ENCODE measurements at regions not wholly inside any gene's neighbourhood (a gene's known extent, or its start where the extent isn't known, plus 50 kb on each side); places are given as distances from the start of the nearest gene placed in this dataset.

DNA sequence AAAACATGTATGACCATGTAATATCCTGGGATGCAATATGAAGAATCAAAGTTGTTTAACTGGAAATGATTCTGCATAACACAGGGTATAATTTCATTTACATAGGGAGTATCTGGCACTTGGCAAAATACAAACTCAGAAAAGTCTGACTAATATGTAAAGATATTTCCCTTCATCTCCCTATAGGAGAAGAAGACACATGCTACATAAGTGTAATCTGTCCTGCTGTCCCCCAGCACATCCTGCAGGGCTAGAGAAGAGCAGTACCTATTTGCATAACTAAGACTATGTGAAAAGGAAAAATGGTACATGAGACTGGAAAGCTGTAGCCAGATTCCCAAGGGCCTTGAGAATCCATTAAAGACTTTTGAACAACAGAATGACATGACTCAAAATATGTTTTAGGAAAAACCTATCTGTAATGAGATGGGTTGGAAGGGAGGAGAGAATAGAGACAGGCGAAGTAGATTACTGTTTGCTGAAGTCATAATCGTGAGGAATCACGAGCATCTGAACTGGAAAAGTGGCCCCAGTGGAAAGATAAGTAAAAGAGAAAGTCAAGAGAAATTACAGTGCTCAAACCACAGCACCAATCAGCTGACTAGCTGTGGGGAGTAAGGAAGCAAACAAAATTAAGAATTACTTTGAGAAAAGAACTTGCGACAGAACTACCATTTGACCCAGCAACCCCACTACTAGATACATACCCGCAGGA is 155.1 kb upstream of the HMGA2 start:
- 90% methylated on average over 5 of the region's 5 CpGs for WGBS

DNA sequence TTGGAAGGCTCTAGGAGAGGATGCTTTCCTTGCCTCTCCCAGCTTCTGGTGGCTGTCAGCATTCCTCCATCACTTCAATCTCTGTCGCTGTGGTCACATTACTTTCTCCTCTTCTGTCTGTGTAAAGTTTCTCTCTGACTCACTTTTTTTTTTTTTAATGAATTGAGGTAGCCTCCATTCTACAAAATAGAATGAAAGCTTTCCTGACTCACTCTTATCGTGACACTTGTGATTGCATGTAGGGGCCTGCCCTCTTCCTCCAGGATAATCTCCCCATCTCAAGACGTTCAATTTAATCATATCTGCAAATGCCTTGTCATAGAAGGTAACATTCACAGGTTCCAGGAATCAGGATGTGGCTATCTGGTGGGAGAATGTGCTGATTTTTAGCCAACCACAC is 153.5 kb upstream of the HMGA2 start:
- no peak overlapping the region for H3K27ac ChIP-seq (ENCODE audit: low read depth in 1 of 2, low read length in 2 of 2)
- H3K27me3 ChIP-seq (ENCODE audit: control insufficient read depth in 4 of 4, insufficient read depth in 4 of 4, low read length in 3 of 4), result no peaks in the 10 kb centered on the region
- DNase-seq (ENCODE audit: low spot score), result no peak
- no peaks in the 10 kb centered on the region for H3K9me3 ChIP-seq (ENCODE audit: control insufficient read depth in 4 of 4, low read length in 3 of 4)
- H3K36me3 ChIP-seq (ENCODE audit: control insufficient read depth in 4 of 4, insufficient read depth in 3 of 4, low read depth in 1 of 4, low read length in 3 of 4), result no peaks in the 10 kb centered on the region
- TF ChIP-seq JUND (IDR thresholded peaks at IDR 0.05) (no peak), EGR1 (IDR thresholded peaks at IDR 0.05; ENCODE audit: low read depth in 2 of 2) (no peak), HNF4G (IDR thresholded peaks at IDR 0.05) (no peak), NR2F2 (IDR thresholded peaks at IDR 0.05) (no peak), RXRA (IDR thresholded peaks at IDR 0.05) (no peak), YY1 (IDR thresholded peaks at IDR 0.05) (no peak)
- 76% methylated on average over 3 of the region's 3 CpGs for WGBS
- no peak overlapping the region for H3K9ac ChIP-seq (ENCODE audit: low read depth in 1 of 2, low read length in 2 of 2)
- H3K4me3 ChIP-seq (ENCODE audit: low read depth in 1 of 3, low read length in 3 of 3), result no peak overlapping the region
- no peaks in the 10 kb centered on the region for H3K4me1 ChIP-seq (ENCODE audit: control insufficient read depth in 4 of 4, insufficient read depth in 4 of 4, low read length in 3 of 4)

More for the DNA sequence above, 155.1 kb upstream of the HMGA2 start:
- H3K27ac ChIP-seq (ENCODE audit: low read depth in 1 of 2, low read length in 2 of 2), result no peak overlapping the region
- no peaks in the 10 kb centered on the region for H3K4me1 ChIP-seq (ENCODE audit: control insufficient read depth in 4 of 4, insufficient read depth in 4 of 4, low read length in 3 of 4)
- DNase-seq (ENCODE audit: low spot score), result no peak
- no peaks in the 10 kb centered on the region for H3K9me3 ChIP-seq (ENCODE audit: control insufficient read depth in 4 of 4, low read length in 3 of 4)
- no peaks in the 10 kb centered on the region for H3K36me3 ChIP-seq (ENCODE audit: control insufficient read depth in 4 of 4, insufficient read depth in 3 of 4, low read depth in 1 of 4, low read length in 3 of 4)
- TF ChIP-seq FOXA2 (IDR thresholded peaks at IDR 0.05) (no peak), EGR1 (IDR thresholded peaks at IDR 0.05; ENCODE audit: low read depth in 2 of 2) (no peak), HNF4G (IDR thresholded peaks at IDR 0.05) (no peak)
- TF ChIP-seq, protein P1, sequence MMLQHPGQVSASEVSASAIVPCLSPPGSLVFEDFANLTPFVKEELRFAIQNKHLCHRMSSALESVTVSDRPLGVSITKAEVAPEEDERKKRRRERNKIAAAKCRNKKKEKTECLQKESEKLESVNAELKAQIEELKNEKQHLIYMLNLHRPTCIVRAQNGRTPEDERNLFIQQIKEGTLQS (IDR thresholded peaks at IDR 0.05), result no peak
- no peak overlapping the region for H3K9ac ChIP-seq (ENCODE audit: low read depth in 1 of 2, low read length in 2 of 2)
- H3K27me3 ChIP-seq (ENCODE audit: control insufficient read depth in 4 of 4, insufficient read depth in 4 of 4, low read length in 3 of 4), result no peaks in the 10 kb centered on the region
- no peak overlapping the region for H3K4me3 ChIP-seq (ENCODE audit: low read depth in 1 of 3, low read length in 3 of 3)

DNA sequence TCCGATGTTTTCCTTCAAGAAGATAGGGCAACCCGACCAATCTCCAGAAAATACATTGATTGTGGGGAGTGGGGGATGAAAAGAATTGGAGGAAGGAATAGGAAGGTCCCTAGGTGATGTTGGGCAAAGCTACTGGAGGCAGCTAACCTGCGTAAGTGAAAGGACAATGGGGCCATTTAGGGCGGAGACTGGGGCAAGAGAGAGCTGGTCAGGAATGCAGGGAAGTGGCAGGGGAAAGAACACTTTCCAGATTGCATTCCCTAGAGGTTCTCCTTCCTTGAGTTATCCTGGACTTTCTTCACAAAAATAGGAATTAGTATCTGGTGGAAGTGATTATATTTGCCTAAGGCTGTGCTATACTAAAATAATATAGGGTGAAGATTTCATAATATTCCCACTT is 151.8 kb upstream of the HMGA2 start:
- Histone ChIP-seq H3K36me3 (ENCODE audit: control insufficient read depth in 4 of 4, insufficient read depth in 3 of 4, low read depth in 1 of 4, low read length in 3 of 4) (no peaks in the 10 kb centered on the region), H3K4me3 (ENCODE audit: low read depth in 1 of 3, low read length in 3 of 3) (no peak overlapping the region), H3K4me1 (ENCODE audit: control insufficient read depth in 4 of 4, insufficient read depth in 4 of 4, low read length in 3 of 4) (no peaks in the 10 kb centered on the region), H3K27ac (ENCODE audit: low read depth in 1 of 2, low read length in 2 of 2) (no peak overlapping the region), H3K9me3 (ENCODE audit: control insufficient read depth in 4 of 4, low read length in 3 of 4) (no peaks in the 10 kb centered on the region), H3K27me3 (ENCODE audit: control insufficient read depth in 4 of 4, insufficient read depth in 4 of 4, low read length in 3 of 4) (no peaks in the 10 kb centered on the region), H3K9ac (ENCODE audit: low read depth in 1 of 2, low read length in 2 of 2) (no peak overlapping the region)
- TF ChIP-seq, protein P2, sequence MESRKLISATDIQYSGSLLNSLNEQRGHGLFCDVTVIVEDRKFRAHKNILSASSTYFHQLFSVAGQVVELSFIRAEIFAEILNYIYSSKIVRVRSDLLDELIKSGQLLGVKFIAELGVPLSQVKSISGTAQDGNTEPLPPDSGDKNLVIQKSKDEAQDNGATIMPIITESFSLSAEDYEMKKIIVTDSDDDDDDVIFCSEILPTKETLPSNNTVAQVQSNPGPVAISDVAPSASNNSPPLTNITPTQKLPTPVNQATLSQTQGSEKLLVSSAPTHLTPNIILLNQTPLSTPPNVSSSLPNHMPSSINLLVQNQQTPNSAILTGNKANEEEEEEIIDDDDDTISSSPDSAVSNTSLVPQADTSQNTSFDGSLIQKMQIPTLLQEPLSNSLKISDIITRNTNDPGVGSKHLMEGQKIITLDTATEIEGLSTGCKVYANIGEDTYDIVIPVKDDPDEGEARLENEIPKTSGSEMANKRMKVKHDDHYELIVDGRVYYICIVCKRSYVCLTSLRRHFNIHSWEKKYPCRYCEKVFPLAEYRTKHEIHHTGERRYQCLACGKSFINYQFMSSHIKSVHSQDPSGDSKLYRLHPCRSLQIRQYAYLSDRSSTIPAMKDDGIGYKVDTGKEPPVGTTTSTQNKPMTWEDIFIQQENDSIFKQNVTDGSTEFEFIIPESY (IDR thresholded peaks at IDR 0.05), result no peak
- TF ChIP-seq NR2F2 (IDR thresholded peaks at IDR 0.05) (no peak), HNF4A (conservative IDR thresholded peaks at IDR 0.05) (no peak), RXRA (IDR thresholded peaks at IDR 0.05) (no peak), YY1 (IDR thresholded peaks at IDR 0.05) (no peak)
- TF ChIP-seq, protein P3, sequence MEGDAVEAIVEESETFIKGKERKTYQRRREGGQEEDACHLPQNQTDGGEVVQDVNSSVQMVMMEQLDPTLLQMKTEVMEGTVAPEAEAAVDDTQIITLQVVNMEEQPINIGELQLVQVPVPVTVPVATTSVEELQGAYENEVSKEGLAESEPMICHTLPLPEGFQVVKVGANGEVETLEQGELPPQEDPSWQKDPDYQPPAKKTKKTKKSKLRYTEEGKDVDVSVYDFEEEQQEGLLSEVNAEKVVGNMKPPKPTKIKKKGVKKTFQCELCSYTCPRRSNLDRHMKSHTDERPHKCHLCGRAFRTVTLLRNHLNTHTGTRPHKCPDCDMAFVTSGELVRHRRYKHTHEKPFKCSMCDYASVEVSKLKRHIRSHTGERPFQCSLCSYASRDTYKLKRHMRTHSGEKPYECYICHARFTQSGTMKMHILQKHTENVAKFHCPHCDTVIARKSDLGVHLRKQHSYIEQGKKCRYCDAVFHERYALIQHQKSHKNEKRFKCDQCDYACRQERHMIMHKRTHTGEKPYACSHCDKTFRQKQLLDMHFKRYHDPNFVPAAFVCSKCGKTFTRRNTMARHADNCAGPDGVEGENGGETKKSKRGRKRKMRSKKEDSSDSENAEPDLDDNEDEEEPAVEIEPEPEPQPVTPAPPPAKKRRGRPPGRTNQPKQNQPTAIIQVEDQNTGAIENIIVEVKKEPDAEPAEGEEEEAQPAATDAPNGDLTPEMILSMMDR (IDR thresholded peaks at IDR 0.05; ENCODE audit: low read depth, low read length, missing input control), result no peak
- TF ChIP-seq, protein P4, sequence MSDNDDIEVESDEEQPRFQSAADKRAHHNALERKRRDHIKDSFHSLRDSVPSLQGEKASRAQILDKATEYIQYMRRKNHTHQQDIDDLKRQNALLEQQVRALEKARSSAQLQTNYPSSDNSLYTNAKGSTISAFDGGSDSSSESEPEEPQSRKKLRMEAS (IDR thresholded peaks at IDR 0.05), result no peak
- WGBS, result 83% methylated on average over 4 of the region's 4 CpGs
- no peak for DNase-seq (ENCODE audit: low spot score)

Measured in liver (tissue), 8 donors.